ENCODE measurements at regions not wholly inside any gene's neighbourhood (a gene's known extent, or its start where the extent isn't known, plus 50 kb on each side); places are given as distances from the start of the nearest gene placed in this dataset.

DNA sequence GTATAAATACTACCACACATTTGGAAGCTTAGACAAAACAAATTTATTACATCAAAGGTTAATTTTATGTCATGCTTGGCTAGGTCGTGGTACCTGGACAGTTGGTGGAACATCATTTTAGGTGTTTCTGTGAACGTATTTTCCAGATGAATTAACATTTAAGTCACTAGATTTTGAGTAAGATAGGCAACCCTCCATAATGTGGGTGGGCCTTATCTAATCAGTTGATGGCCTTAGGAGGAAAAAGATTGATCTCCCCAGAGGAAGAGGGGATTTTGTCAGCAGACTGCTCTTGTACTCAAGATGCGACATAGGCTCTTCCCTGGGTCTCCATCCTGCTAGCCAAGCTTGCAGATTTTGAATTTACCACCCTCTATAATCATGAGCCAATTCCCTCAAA lies 85.0 kb downstream of the RPRM start:
- H3K4me3 ChIP-seq, result no peak overlapping the region
- H3K4me2 ChIP-seq, result no peak overlapping the region
- intact Hi-C loops (cut with micrococcal nuclease; ENCODE audit: unreplicated experiment), result no loop called here
- CTCF ChIA-PET, result no interaction called here
- TF ChIP-seq, protein P1, sequence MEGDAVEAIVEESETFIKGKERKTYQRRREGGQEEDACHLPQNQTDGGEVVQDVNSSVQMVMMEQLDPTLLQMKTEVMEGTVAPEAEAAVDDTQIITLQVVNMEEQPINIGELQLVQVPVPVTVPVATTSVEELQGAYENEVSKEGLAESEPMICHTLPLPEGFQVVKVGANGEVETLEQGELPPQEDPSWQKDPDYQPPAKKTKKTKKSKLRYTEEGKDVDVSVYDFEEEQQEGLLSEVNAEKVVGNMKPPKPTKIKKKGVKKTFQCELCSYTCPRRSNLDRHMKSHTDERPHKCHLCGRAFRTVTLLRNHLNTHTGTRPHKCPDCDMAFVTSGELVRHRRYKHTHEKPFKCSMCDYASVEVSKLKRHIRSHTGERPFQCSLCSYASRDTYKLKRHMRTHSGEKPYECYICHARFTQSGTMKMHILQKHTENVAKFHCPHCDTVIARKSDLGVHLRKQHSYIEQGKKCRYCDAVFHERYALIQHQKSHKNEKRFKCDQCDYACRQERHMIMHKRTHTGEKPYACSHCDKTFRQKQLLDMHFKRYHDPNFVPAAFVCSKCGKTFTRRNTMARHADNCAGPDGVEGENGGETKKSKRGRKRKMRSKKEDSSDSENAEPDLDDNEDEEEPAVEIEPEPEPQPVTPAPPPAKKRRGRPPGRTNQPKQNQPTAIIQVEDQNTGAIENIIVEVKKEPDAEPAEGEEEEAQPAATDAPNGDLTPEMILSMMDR (conservative IDR thresholded peaks at IDR 0.05), result no peak
- TF ChIP-seq EZH2 (IDR thresholded peaks at IDR 0.05; ENCODE audit: low read depth), result no peak
- no TSS peak for BruUV-seq (replicated peaks)
- H3K79me2 ChIP-seq (ENCODE audit: low read depth), result no peaks in the 10 kb centered on the region
- H3K4me1 ChIP-seq (replicated peaks; ENCODE audit: insufficient read depth), result no peaks in the 10 kb centered on the region
- H3K36me3 ChIP-seq (ENCODE audit: low read depth), result no peaks in the 10 kb centered on the region
- no peaks in the 10 kb centered on the region for H3K9me2 ChIP-seq (ENCODE audit: insufficient read depth)
- DNase-seq, result no peak
- H3K27me3 ChIP-seq (ENCODE audit: insufficient read depth, low read depth), result no peaks in the 10 kb centered on the region
- H3K27ac ChIP-seq, result no peak overlapping the region
- H3F3A ChIP-seq (ENCODE audit: insufficient read depth, low read depth), result no peaks in the 10 kb centered on the region
- no peaks in the 10 kb centered on the region for H4K20me1 ChIP-seq (ENCODE audit: insufficient read depth)
- POLR2A ChIA-PET (ENCODE audit: unreplicated experiment), result no interaction called here
- H2AFZ ChIP-seq, result no peak overlapping the region
- H3K9me3 ChIP-seq (ENCODE audit: insufficient read depth, low read depth), result no peaks in the 10 kb centered on the region

DNA sequence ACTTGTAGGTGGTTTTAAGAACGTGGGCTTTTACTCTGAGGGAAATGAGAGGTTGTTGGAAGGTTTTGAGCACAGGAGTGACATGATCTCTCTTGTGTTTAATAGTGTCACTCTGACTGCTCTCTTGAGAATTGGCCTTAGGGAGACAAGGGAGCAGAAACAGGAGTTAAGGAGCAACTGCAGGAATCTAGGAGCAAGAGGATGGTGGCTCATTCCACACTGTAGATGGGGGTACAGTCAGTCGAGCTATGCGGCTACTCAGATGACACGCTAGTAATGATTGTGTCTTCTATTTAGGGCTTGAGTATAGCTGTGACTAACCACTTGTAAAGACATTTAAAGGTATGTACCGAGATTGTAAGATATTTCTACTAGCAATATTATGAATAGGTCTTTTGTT lies 87.4 kb downstream of the RPRM start:
- Histone ChIP-seq H3F3A (ENCODE audit: insufficient read depth, low read depth) (no peaks in the 10 kb centered on the region), H3K9me2 (ENCODE audit: insufficient read depth) (no peaks in the 10 kb centered on the region), H3K36me3 (ENCODE audit: low read depth) (no peaks in the 10 kb centered on the region), H3K27me3 (ENCODE audit: insufficient read depth, low read depth) (no peaks in the 10 kb centered on the region), H3K79me2 (ENCODE audit: low read depth) (no peaks in the 10 kb centered on the region), H3K9me3 (ENCODE audit: insufficient read depth, low read depth) (no peaks in the 10 kb centered on the region), H3K4me3 (no peak overlapping the region), H2AFZ (no peak overlapping the region), H3K4me1 (replicated peaks; ENCODE audit: insufficient read depth) (no peaks in the 10 kb centered on the region), H3K4me2 (no peak overlapping the region), H4K20me1 (ENCODE audit: insufficient read depth) (no peaks in the 10 kb centered on the region), H3K27ac (no peak overlapping the region)
- CTCF ChIA-PET, result no interaction called here
- POLR2A ChIA-PET (ENCODE audit: unreplicated experiment), result no interaction called here
- intact Hi-C loops (cut with micrococcal nuclease; ENCODE audit: unreplicated experiment), result no loop called here
- no TSS peak for BruUV-seq (replicated peaks)
- no peak for DNase-seq
- TF ChIP-seq, protein P1 (conservative IDR thresholded peaks at IDR 0.05), result no peak
- TF ChIP-seq EZH2 (IDR thresholded peaks at IDR 0.05; ENCODE audit: low read depth), result no peak

DNA sequence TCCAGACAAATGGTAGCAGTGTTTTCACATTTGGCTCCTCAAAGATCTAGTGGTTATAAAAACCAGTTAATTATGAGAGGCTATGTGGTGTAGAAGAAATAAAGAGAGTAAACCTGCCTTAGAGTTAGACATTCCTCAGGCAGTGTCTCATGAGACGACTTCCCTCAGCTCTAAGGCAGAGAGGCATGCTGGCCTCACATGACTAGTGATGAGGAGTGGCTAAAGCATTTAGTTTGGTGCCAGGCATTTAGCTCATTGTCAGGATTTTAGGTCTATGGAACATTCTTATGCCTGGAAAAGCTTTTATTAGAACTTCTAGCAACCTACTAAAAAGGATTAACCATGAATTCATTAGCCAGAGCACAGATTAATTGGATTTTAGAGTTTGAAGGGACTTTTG lies 90.3 kb downstream of the RPRM start:
- POLR2A ChIA-PET (ENCODE audit: unreplicated experiment), result no interaction called here
- no peak for TF ChIP-seq EZH2 (IDR thresholded peaks at IDR 0.05; ENCODE audit: low read depth)
- TF ChIP-seq, protein P1 (conservative IDR thresholded peaks at IDR 0.05), result no peak
- Histone ChIP-seq H3K4me3 (no peak overlapping the region), H4K20me1 (ENCODE audit: insufficient read depth) (no peaks in the 10 kb centered on the region), H3K36me3 (ENCODE audit: low read depth) (no peaks in the 10 kb centered on the region), H3K9me2 (ENCODE audit: insufficient read depth) (no peaks in the 10 kb centered on the region), H3K27me3 (ENCODE audit: insufficient read depth, low read depth) (no peaks in the 10 kb centered on the region), H3K27ac (no peak overlapping the region), H3K9me3 (ENCODE audit: insufficient read depth, low read depth) (no peaks in the 10 kb centered on the region), H3K4me1 (replicated peaks; ENCODE audit: insufficient read depth) (no peaks in the 10 kb centered on the region), H2AFZ (no peak overlapping the region), H3K79me2 (ENCODE audit: low read depth) (no peaks in the 10 kb centered on the region), H3F3A (ENCODE audit: insufficient read depth, low read depth) (no peaks in the 10 kb centered on the region), H3K4me2 (no peak overlapping the region)
- no peak for DNase-seq
- intact Hi-C loops (cut with micrococcal nuclease; ENCODE audit: unreplicated experiment), result no loop called here
- BruUV-seq (replicated peaks), result no TSS peak
- CTCF ChIA-PET, result no interaction called here
